Transverse colon (tissue), 4 donors: ENCODE measurements at regions not wholly inside any gene's neighbourhood (a gene's known extent, or its start where the extent isn't known, plus 50 kb on each side); places are given as distances from the start of the nearest gene placed in this dataset.

ENCODE experiments used
- DNase-seq: peaks from one replicate; pipeline ENCODE4 v3.0.0-alpha.2; 2019
- H3K27ac ChIP-seq, 4 donors: fragments of 200-600 bp; sonication (generic); 2 replicates each; pipeline ENCODE4 v1.5.1; 2016 to 2018; ENCODE audit warnings: inconsistent platforms in 4 of 4
- H3K27me3 ChIP-seq: fragments of 200-600 bp; sonication (generic); 2 replicates; pipeline ENCODE4 v1.5.1; 2017; ENCODE audit warnings: inconsistent platforms
- H3K36me3 ChIP-seq, 4 donors: fragments of 200-600 bp; sonication (generic); 2 replicates each; pipeline ENCODE4 v1.5.1; 2017 to 2019; ENCODE audit warnings: inconsistent platforms in 4 of 4
- H3K4me1 ChIP-seq, 4 donors: fragments of 200-600 bp; sonication (generic); 2 replicates each; pipeline ENCODE4 v1.5.1; 2017 to 2020; ENCODE audit warnings: inconsistent platforms in 4 of 4
- H3K4me3 ChIP-seq, 4 donors: fragments of 200-600 bp; sonication (generic); 1 replicate in 1 of 4; 2 replicates in 3 of 4; pipeline versions ENCODE4 v1.5.1 to v1.6.1; 2017 to 2019; ENCODE audit warnings: inconsistent platforms in 4 of 4
- H3K9me3 ChIP-seq, 2 donors: fragments of 200-600 bp; sonication (generic); 2 replicates each; pipeline ENCODE4 v1.5.1; 2017 to 2019; ENCODE audit warnings: inconsistent platforms in 2 of 2
- EP300 ChIP-seq: sonication (generic); formaldehyde crosslinking; IDR thresholded peaks from one replicate; pipeline ENCODE4 v1.6.1; 2017; ENCODE audit warnings: antibody characterized with exemption, low read depth
- POLR2A ChIP-seq: fragments of 450-650 bp; IDR thresholded peaks from one replicate; pipeline ENCODE4 v1.6.1; 2016; ENCODE audit warnings: antibody characterized with exemption, mild to moderate bottlenecking, moderate library complexity
- POLR2AphosphoS5 ChIP-seq, 3 donors: sonication (generic); formaldehyde crosslinking; IDR thresholded peaks; one replicate each; pipeline ENCODE4 v1.6.1; 2016; ENCODE audit warnings: antibody characterized with exemption in 3 of 3
- WGBS, 2 donors: methylation state at CpG; one replicate each; pipeline ENCODE4 v1.1.5; 2018; ENCODE audit warnings: low coverage in 1 of 2; 5-methylcytosine and 5-hydroxymethylcytosine counted together
- in situ Hi-C, 4 donors: fragments of 200-750 bp; cut with MboI; loops; one replicate each; pipeline versions ENCODE4 v1.15.0 to v1.15.1; 2017; ENCODE audit warnings: low sequenced_read_pairs in 3 of 4, low pct_ligation_motif_present in 1 of 4, low pct_unique_long_range_greater_than_20kb in 1 of 4
- intact Hi-C: fragments of 100-400 bp; cut with DNase I; formaldehyde crosslinking; loops from one replicate; pipeline ENCODE4 v1.15.1; 2023; ENCODE audit warnings: low total_unique reads
- TF ChIP-seq, protein P1 (sequence below), 5 experiments: fragments of 200-600 bp in 3 of 5; fragments of 450-650 bp in 2 of 5; sonication (generic) in 3 of 5; IDR thresholded peaks; 1 replicate in 2 of 5; 2 replicates in 3 of 5; pipeline ENCODE4 v1.5.1; 2016 to 2017; ENCODE audit warnings: antibody characterized with exemption in 5 of 5, inconsistent platforms in 3 of 5, mild to moderate bottlenecking in 2 of 5, moderate library complexity in 1 of 5

DNA sequence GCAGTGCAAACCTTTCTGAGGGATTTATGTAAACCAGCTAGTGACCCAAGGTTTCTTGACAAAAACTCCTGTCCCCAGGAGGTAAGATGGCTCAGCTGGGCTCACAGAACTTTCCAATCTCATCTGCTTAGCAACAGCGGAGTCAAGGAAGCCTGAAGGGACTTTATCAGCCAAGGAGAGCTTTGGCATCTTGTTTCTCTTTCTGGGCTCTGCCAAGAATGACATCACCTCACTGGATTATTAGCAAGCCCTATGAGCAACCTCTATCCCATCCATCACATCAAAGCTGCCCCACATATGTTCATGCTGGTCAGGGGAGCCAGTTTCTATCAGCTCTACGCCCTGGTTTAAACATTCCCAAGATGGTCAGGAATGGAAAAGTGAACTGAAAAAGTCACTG lies 461.3 kb downstream of the ENC1 start:
- H3K36me3 ChIP-seq: no peaks in the 10 kb centered on the region
- intact Hi-C loops (no loop called here), in situ Hi-C loops (no loop called here)
- no peak for DNase-seq
- no peaks in the 10 kb centered on the region for H3K27me3 ChIP-seq
- TF ChIP-seq POLR2AphosphoS5 (IDR thresholded peaks at IDR 0.05): no peak
- TF ChIP-seq POLR2A: no peak
- TF ChIP-seq, protein P1, sequence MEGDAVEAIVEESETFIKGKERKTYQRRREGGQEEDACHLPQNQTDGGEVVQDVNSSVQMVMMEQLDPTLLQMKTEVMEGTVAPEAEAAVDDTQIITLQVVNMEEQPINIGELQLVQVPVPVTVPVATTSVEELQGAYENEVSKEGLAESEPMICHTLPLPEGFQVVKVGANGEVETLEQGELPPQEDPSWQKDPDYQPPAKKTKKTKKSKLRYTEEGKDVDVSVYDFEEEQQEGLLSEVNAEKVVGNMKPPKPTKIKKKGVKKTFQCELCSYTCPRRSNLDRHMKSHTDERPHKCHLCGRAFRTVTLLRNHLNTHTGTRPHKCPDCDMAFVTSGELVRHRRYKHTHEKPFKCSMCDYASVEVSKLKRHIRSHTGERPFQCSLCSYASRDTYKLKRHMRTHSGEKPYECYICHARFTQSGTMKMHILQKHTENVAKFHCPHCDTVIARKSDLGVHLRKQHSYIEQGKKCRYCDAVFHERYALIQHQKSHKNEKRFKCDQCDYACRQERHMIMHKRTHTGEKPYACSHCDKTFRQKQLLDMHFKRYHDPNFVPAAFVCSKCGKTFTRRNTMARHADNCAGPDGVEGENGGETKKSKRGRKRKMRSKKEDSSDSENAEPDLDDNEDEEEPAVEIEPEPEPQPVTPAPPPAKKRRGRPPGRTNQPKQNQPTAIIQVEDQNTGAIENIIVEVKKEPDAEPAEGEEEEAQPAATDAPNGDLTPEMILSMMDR (IDR thresholded peaks at IDR 0.05): no peak
- TF ChIP-seq EP300: no peak
- 40 to 81% methylated on average over 1 to 2 of the region's 2 CpGs for WGBS, 2 donors
- no peaks in the 10 kb centered on the region for H3K9me3 ChIP-seq
- H3K4me1 ChIP-seq: no peaks in the 10 kb centered on the region
- no peak overlapping the region for H3K4me3 ChIP-seq
- H3K27ac ChIP-seq: no peak overlapping the region

DNA sequence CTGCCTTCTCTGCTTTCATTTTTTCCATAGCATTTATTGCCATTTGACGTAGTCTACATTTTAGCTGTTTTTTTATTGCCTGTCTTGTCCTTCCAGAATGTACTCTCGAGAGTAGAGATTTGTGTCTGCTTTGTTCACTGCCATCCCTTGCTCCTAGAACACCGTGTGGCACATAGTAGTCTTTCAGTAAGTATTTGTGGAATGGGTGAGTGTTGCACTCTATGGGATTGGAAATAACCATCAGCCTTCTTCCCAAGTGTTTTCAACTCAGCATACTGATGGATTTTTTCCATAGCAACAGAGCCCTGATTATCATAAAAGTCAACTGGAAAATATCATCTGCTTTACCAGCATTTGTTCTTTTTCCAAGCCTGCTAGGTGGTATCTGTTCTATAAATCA lies 462.6 kb downstream of the ENC1 start:
- H3K4me3 ChIP-seq: no peak overlapping the region
- no peaks in the 10 kb centered on the region for H3K9me3 ChIP-seq
- H3K4me1 ChIP-seq: no peaks in the 10 kb centered on the region
- no peak for DNase-seq
- intact Hi-C loops: no loop called here
- no peaks in the 10 kb centered on the region for H3K27me3 ChIP-seq
- TF ChIP-seq, protein P1 (IDR thresholded peaks at IDR 0.05): no peak
- no peak for TF ChIP-seq EP300
- no peak for TF ChIP-seq POLR2A
- no peak for TF ChIP-seq POLR2AphosphoS5 (IDR thresholded peaks at IDR 0.05)
- H3K27ac ChIP-seq: no peak overlapping the region
- in situ Hi-C loops: no loop called here
- no peaks in the 10 kb centered on the region for H3K36me3 ChIP-seq
- 67 to 83% methylated on average over 1 to 3 of the region's 3 CpGs for WGBS, 2 donors

DNA sequence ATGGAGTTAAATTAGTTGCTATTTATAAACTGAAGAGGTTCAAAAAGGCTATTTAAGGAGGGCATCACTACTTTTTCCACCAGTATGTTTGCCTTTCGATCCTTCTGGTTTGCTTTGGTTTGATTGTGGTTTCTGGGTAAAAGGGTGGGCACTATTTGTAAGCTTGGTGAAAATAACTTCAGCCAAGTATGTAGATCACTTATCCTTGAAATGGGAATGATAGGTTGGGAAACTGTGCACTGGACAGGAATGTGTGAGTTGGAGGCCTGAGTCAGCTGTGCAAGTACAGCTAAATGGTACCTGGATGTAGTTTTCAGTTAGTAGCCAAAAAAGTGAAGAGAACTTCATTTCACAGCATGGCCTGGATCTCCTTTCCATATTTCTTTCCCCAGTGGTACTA lies 466.2 kb downstream of the ENC1 start:
- intact Hi-C loops: no loop called here

DNA sequence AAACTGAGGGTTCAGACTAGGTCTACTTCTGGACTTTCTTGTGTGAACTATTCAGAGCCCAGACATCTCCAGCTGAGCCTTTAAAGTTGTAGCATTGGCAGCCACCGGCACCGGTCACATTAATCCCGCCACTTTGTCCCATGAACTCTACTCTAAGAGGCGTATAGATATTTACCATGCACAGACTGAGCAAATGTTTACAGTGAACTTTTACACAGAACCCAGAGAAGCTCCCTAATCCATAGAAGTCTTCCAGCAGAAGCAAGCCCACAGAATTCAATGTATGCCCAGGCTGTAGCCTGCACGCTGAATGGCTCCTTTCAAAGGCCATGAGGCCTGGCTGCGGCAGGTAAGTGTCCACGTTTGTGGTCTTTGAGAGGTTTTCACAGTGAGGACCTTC lies 466.9 kb downstream of the ENC1 start:
- in situ Hi-C loops: no loop called here

More for the DNA sequence above, 466.2 kb downstream of the ENC1 start:
- 62 to 80% methylated on average over 1 of the region's 1 CpG for WGBS, 2 donors
- in situ Hi-C loops: no loop called here
- no peak for DNase-seq
- H3K4me3 ChIP-seq: no peak overlapping the region
- no peaks in the 10 kb centered on the region for H3K27me3 ChIP-seq
- H3K4me1 ChIP-seq: no peaks in the 10 kb centered on the region
- TF ChIP-seq, protein P1 (IDR thresholded peaks at IDR 0.05): no peak
- no peaks in the 10 kb centered on the region for H3K36me3 ChIP-seq
- no peaks in the 10 kb centered on the region for H3K9me3 ChIP-seq
- H3K27ac ChIP-seq: no peak overlapping the region

More for the DNA sequence above, 466.9 kb downstream of the ENC1 start:
- no peak for DNase-seq
- Histone ChIP-seq H3K27me3 (no peaks in the 10 kb centered on the region), H3K36me3 (no peaks in the 10 kb centered on the region), H3K9me3 (no peaks in the 10 kb centered on the region), H3K27ac (no peak overlapping the region), H3K4me3 (no peak overlapping the region), H3K4me1 (no peaks in the 10 kb centered on the region)
- intact Hi-C loops: no loop called here
- TF ChIP-seq EP300: no peak
- TF ChIP-seq POLR2AphosphoS5 (IDR thresholded peaks at IDR 0.05): no peak
- TF ChIP-seq, protein P1 (IDR thresholded peaks at IDR 0.05): no peak
- TF ChIP-seq POLR2A: no peak
- WGBS, 2 donors: 89% methylated on average over 7 of the region's 7 CpGs; no CpG with 5 or more reads in 1 of the 2 donors
